Left lung (tissue), 4 donors: ENCODE measurements at regions not wholly inside any gene's neighbourhood (a gene's known extent, or its start where the extent isn't known, plus 50 kb on each side); places are given as distances from the start of the nearest gene placed in this dataset.

Source experiments
- ATAC-seq: fragments of 200-7000 bp; cut with Tn5 transposase; one replicate; pipeline ENCODE4 v1.9.1; 2020; ENCODE audit warnings: moderate library complexity
- DNase-seq, 4 donors: peaks; one replicate each; pipeline ENCODE4 v3.0.0-alpha.2; 2013 to 2020
- H3K27ac ChIP-seq, 2 donors: fragments of 200-600 bp; sonication (generic) in 1 of 2; one replicate each; pipeline versions ENCODE4 v1.5.0 to v1.8.0; 2020 to 2021
- H3K27me3 ChIP-seq, 2 donors: fragments of 200-600 bp; sonication (generic) in 1 of 2; one replicate each; pipeline versions ENCODE4 v1.5.0 to v1.8.0; 2020 to 2021
- H3K36me3 ChIP-seq, 2 donors: fragments of 200-600 bp; sonication (generic) in 1 of 2; one replicate each; pipeline versions ENCODE4 v1.5.0 to v1.8.0; 2020 to 2021
- H3K4me1 ChIP-seq, 2 donors: fragments of 200-600 bp; one replicate each; pipeline ENCODE4 v1.8.0; 2021
- H3K4me3 ChIP-seq, 2 donors: fragments of 200-600 bp; sonication (generic) in 1 of 2; one replicate each; pipeline versions ENCODE4 v1.5.0 to v1.8.0; 2020 to 2021; ENCODE audit warnings: mild to moderate bottlenecking in 1 of 2
- H3K9me3 ChIP-seq, 2 donors: fragments of 200-600 bp; sonication (generic) in 1 of 2; one replicate each; pipeline versions ENCODE4 v1.5.0 to v1.8.0; 2020 to 2021
- CTCF ChIP-seq, 2 donors: fragments of 200-600 bp; sonication (generic) in 1 of 2; IDR thresholded peaks; one replicate each; pipeline versions ENCODE4 v1.5.0 to v1.8.0; 2021; ENCODE audit warnings: antibody characterized with exemption in 2 of 2
- intact Hi-C, 2 donors: fragments of 100-400 bp; cut with DNase I; formaldehyde crosslinking; loops; one replicate each; pipeline versions ENCODE4 v1.11.2 to v1.14.2; 2022
- donor health status: DM: no; HTN: yes; CAD: no.
- donor health status: DM: no; HTN: no; CAD: no.

GRCh38 chr12:60176891-60177290, 581.1 kb downstream of the SLC16A7 start:
- no peak for ATAC-seq
- H3K4me3 ChIP-seq = no peak overlapping the region

GRCh38 chr12:60180298-60180697, 584.5 kb downstream of the SLC16A7 start:
- Histone ChIP-seq H3K4me3 (no peak overlapping the region), H3K9me3 (no peaks in the 10 kb centered on the region), H3K27ac (no peak overlapping the region), H3K4me1 (no peaks in the 10 kb centered on the region), H3K36me3 (no peaks in the 10 kb centered on the region), H3K27me3 (no peaks in the 10 kb centered on the region)
- no peak for DNase-seq
- intact Hi-C loops = no loop called here
- ATAC-seq = no peak
- no peak for TF ChIP-seq CTCF (IDR thresholded peaks at IDR 0.05)

More at GRCh38 chr12:60176891-60177290, 581.1 kb downstream of the SLC16A7 start:
- H3K9me3 ChIP-seq = no peaks in the 10 kb centered on the region
- no peak for TF ChIP-seq CTCF (IDR thresholded peaks at IDR 0.05)
- DNase-seq = no peak
- no peak overlapping the region for H3K27ac ChIP-seq
- H3K27me3 ChIP-seq = no peaks in the 10 kb centered on the region
- no peaks in the 10 kb centered on the region for H3K4me1 ChIP-seq
- H3K36me3 ChIP-seq = no peaks in the 10 kb centered on the region
- intact Hi-C loops = no loop called here

DNA sequence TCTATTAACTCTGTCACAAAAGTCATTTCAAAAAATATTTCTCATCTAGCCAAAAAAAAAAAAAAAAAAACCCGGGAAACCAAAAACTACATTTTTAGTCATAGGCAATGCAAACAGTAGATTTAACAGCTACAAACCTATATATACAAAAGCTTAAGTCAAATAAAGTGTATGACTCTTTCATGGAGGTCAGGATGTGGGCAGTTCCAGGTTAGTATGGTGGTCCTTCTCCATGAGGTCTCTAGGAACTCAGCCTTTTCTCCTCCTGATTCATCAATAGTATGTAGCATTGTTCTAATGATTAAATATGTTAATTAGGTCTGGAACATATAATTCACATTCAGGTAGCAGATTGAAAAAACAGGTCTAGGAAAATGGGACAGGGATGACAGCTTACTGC, 586.5 kb downstream of the SLC16A7 start:
- no peaks in the 10 kb centered on the region for H3K27me3 ChIP-seq
- no peaks in the 10 kb centered on the region for H3K9me3 ChIP-seq
- H3K36me3 ChIP-seq = no peaks in the 10 kb centered on the region
- intact Hi-C loops = no loop called here
- H3K4me3 ChIP-seq = no peak overlapping the region
- no peak for ATAC-seq
- DNase-seq = no peak
- H3K4me1 ChIP-seq = no peaks in the 10 kb centered on the region
- H3K27ac ChIP-seq = no peak overlapping the region
- TF ChIP-seq CTCF (IDR thresholded peaks at IDR 0.05) = no peak

GRCh38 chr12:60184096-60184495, 588.3 kb downstream of the SLC16A7 start:
- Histone ChIP-seq H3K4me3 (no peak overlapping the region), H3K27me3 (no peaks in the 10 kb centered on the region), H3K9me3 (no peaks in the 10 kb centered on the region), H3K36me3 (no peaks in the 10 kb centered on the region), H3K4me1 (no peaks in the 10 kb centered on the region), H3K27ac (no peak overlapping the region)
- TF ChIP-seq CTCF (IDR thresholded peaks at IDR 0.05) = no peak
- no peak for ATAC-seq
- intact Hi-C loops = no loop called here
- no peak for DNase-seq

DNA sequence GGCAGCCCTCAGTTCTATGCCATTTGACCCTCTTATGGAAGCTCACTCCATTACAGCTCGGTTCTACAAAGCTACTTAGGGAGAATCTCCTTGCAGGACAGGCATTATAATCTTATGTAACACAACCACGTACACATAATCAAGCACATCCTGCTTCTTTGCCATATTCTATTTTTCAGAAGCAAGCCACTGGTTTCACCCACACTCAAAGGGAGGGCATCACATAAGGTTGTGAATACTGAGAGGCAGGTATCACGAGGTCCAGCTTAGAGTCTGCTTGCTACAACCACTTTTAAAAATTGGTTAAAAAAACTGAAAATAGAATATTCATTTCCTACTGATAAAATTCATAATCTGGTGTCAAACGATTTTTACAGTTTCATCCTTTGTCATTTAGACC, 589.2 kb downstream of the SLC16A7 start:
- intact Hi-C loops = no loop called here
- no peaks in the 10 kb centered on the region for H3K9me3 ChIP-seq
- no peak for DNase-seq
- TF ChIP-seq CTCF (IDR thresholded peaks at IDR 0.05) = no peak
- no peaks in the 10 kb centered on the region for H3K4me1 ChIP-seq
- H3K4me3 ChIP-seq = no peak overlapping the region
- no peaks in the 10 kb centered on the region for H3K27me3 ChIP-seq
- no peak overlapping the region for H3K27ac ChIP-seq
- no peaks in the 10 kb centered on the region for H3K36me3 ChIP-seq
- ATAC-seq = no peak
